KMS-11 (cell line): ENCODE measurements at regions not wholly inside any gene's neighbourhood (a gene's known extent, or its start where the extent isn't known, plus 50 kb on each side); places are given as distances from the start of the nearest gene placed in this dataset.

ENCODE experiments used
- H2AFZ ChIP-seq: fragments of 200-600 bp; sonication (generic); 2 replicates; pipeline ENCODE4 v1.6.1; 2016; ENCODE audit warnings: antibody characterized with exemption, mixed run types, low read depth
- H3K27ac ChIP-seq: fragments of 200-600 bp; sonication (generic); 2 replicates; pipeline ENCODE4 v1.6.1; 2016; ENCODE audit warnings: mild to moderate bottlenecking, mixed run types
- H3K27me3 ChIP-seq: fragments of 200-600 bp; sonication (generic); 2 replicates; pipeline ENCODE4 v1.6.1; 2017; ENCODE audit warnings: mild to moderate bottlenecking, low read depth, mixed run types, moderate library complexity; ENCODE audit not compliant: insufficient read depth
- H3K36me3 ChIP-seq: fragments of 200-600 bp; sonication (generic); 2 replicates; pipeline ENCODE4 v1.6.1; 2017; ENCODE audit warnings: mild to moderate bottlenecking, mixed run types; ENCODE audit not compliant: insufficient read depth
- H3K4me1 ChIP-seq: fragments of 200-600 bp; sonication (generic); 2 replicates; pipeline ENCODE4 v1.6.1; 2016; ENCODE audit warnings: mild to moderate bottlenecking, low read depth, mixed run types; ENCODE audit not compliant: poor library complexity, severe bottlenecking
- H3K4me2 ChIP-seq: fragments of 200-600 bp; sonication (generic); 2 replicates; pipeline ENCODE4 v1.7.0; 2016; ENCODE audit warnings: mild to moderate bottlenecking, mixed run types
- H3K4me3 ChIP-seq: fragments of 200-600 bp; sonication (generic); IDR thresholded peaks from 2 replicates; pipeline ENCODE4 v1.6.1; 2017; ENCODE audit warnings: low read depth, low read length, mixed read lengths; ENCODE audit not compliant: insufficient read depth
- H3K79me2 ChIP-seq: fragments of 200-600 bp; sonication (generic); 2 replicates; pipeline ENCODE4 v1.6.1; 2016; ENCODE audit warnings: low read depth, mixed run types; ENCODE audit not compliant: insufficient read depth
- H3K9ac ChIP-seq: fragments of 200-600 bp; sonication (generic); 2 replicates; pipeline ENCODE4 v1.6.1; 2016; ENCODE audit warnings: mild to moderate bottlenecking, mixed run types
- H4K20me1 ChIP-seq: fragments of 200-600 bp; sonication (generic); 2 replicates; pipeline ENCODE4 v1.6.1; 2016; ENCODE audit warnings: mild to moderate bottlenecking, mixed run types; ENCODE audit not compliant: insufficient read depth
- CTCF ChIP-seq: fragments of 200-600 bp; sonication (generic); conservative IDR thresholded peaks from 2 replicates; pipeline ENCODE4 v1.6.1; 2017; ENCODE audit warnings: low read depth, mild to moderate bottlenecking, antibody characterized with exemption, low read length, moderate library complexity, mixed read lengths

- Histone ChIP-seq H3K4me2 (no peak overlapping the region), H3K4me3 (no peak overlapping the region), H3K36me3 (no peaks in the 10 kb centered on the region), H3K27ac (no peak overlapping the region), H3K4me1 (no peaks in the 10 kb centered on the region), H3K9ac (no peak overlapping the region), H3K27me3 (no peaks in the 10 kb centered on the region), H2AFZ (no peak overlapping the region), H4K20me1 (no peaks in the 10 kb centered on the region), H3K79me2 (no peaks in the 10 kb centered on the region)
- no peak for TF ChIP-seq CTCF
These were observed 1181.4 kb downstream of the ROBO2 start for GRCh38 chr3:78221300-78221699.

- no peak overlapping the region for H3K4me2 ChIP-seq
- no peaks in the 10 kb centered on the region for H4K20me1 ChIP-seq
- no peaks in the 10 kb centered on the region for H3K36me3 ChIP-seq
- no peaks in the 10 kb centered on the region for H3K79me2 ChIP-seq
- no peaks in the 10 kb centered on the region for H3K27me3 ChIP-seq
- no peaks in the 10 kb centered on the region for H3K4me1 ChIP-seq
- H3K27ac ChIP-seq = no peak overlapping the region
- H2AFZ ChIP-seq = no peak overlapping the region
- TF ChIP-seq CTCF = no peak
- no peak overlapping the region for H3K9ac ChIP-seq
- H3K4me3 ChIP-seq = no peak overlapping the region
These were observed 1181.9 kb downstream of the ROBO2 start for GRCh38 chr3:78221796-78222195.

GRCh38 chr3:78235841-78236240 lies 1195.9 kb downstream of the ROBO2 start:
- H3K4me3 ChIP-seq = no peak overlapping the region
- H3K9ac ChIP-seq = no peak overlapping the region
- no peak overlapping the region for H3K4me2 ChIP-seq
- H2AFZ ChIP-seq = no peak overlapping the region
- H4K20me1 ChIP-seq = no peaks in the 10 kb centered on the region
- H3K27me3 ChIP-seq = no peaks in the 10 kb centered on the region
- no peaks in the 10 kb centered on the region for H3K79me2 ChIP-seq
- no peak for TF ChIP-seq CTCF
- H3K36me3 ChIP-seq = no peaks in the 10 kb centered on the region
- H3K4me1 ChIP-seq = no peaks in the 10 kb centered on the region
- no peak overlapping the region for H3K27ac ChIP-seq

GRCh38 chr3:78238811-78239210 lies 1198.9 kb downstream of the ROBO2 start:
- no peaks in the 10 kb centered on the region for H4K20me1 ChIP-seq
- no peak overlapping the region for H2AFZ ChIP-seq
- H3K36me3 ChIP-seq = no peaks in the 10 kb centered on the region
- H3K9ac ChIP-seq = no peak overlapping the region
- H3K79me2 ChIP-seq = no peaks in the 10 kb centered on the region
- no peak overlapping the region for H3K4me2 ChIP-seq
- TF ChIP-seq CTCF = no peak
- no peaks in the 10 kb centered on the region for H3K4me1 ChIP-seq
- no peak overlapping the region for H3K27ac ChIP-seq
- no peak overlapping the region for H3K4me3 ChIP-seq
- H3K27me3 ChIP-seq = no peaks in the 10 kb centered on the region

- H2AFZ ChIP-seq = no peak overlapping the region
- H3K27me3 ChIP-seq = no peaks in the 10 kb centered on the region
- no peak for TF ChIP-seq CTCF
- H3K9ac ChIP-seq = no peak overlapping the region
- H3K27ac ChIP-seq = no peak overlapping the region
- H4K20me1 ChIP-seq = no peaks in the 10 kb centered on the region
- no peak overlapping the region for H3K4me2 ChIP-seq
- H3K4me3 ChIP-seq = no peak overlapping the region
- H3K36me3 ChIP-seq = no peaks in the 10 kb centered on the region
- H3K4me1 ChIP-seq = no peaks in the 10 kb centered on the region
- no peaks in the 10 kb centered on the region for H3K79me2 ChIP-seq
These were observed 1202.8 kb downstream of the ROBO2 start for GRCh38 chr3:78242724-78243123.
